Panc1 (cell line): ENCODE measurements at regions not wholly inside any gene's neighbourhood (a gene's known extent, or its start where the extent isn't known, plus 50 kb on each side); places are given as distances from the start of the nearest gene placed in this dataset.

Experiments
- ATAC-seq: fragments of 200-7000 bp; cut with Tn5 transposase; 2 replicates; pipeline ENCODE4 v1.9.1; 2020; ENCODE audit warnings: mild to moderate bottlenecking, moderate library complexity
- BruUV-seq: library from RNA; stranded (reverse); fragments of 400-500 nt; replicated peaks from 2 replicates; lab custom pipeline; 2021; lab: Mats Ljungman, UMichigan
- CTCF ChIA-PET: fragments of 300-600 bp; sonication (Branson Sonifier 250); formaldehyde crosslinking; loops from one replicate; lab custom pipeline; 2022; ENCODE audit warnings: antibody characterized with exemption; lab: Charles Lee
- POLR2A ChIA-PET: fragments of 300-600 bp; sonication (Branson Sonifier 250); formaldehyde crosslinking; loops from one replicate; lab custom pipeline; 2022; ENCODE audit warnings: antibody characterized with exemption; lab: Charles Lee
- DNase-seq: peaks from one replicate; pipeline ENCODE4 v3.0.0-alpha.2; 2010; ENCODE audit warnings: low read depth, low spot score
- H3K27ac ChIP-seq: 2 replicates; pipeline ENCODE4 v1.5.1; 2011; ENCODE audit warnings: mild to moderate bottlenecking, low read length, inconsistent platforms
- H3K27me3 ChIP-seq: fragments of 200-500 bp; sonication (Bioruptor generic); 2 replicates; pipeline ENCODE4 v1.6.0; 2014; ENCODE audit warnings: low read length, inconsistent platforms; ENCODE audit not compliant: control insufficient read depth, insufficient read depth
- H3K36me3 ChIP-seq: fragments of 200-500 bp; sonication (Bioruptor generic); 2 replicates; pipeline ENCODE4 v1.5.1; 2014; ENCODE audit warnings: inconsistent platforms, mild to moderate bottlenecking, low read length, moderate library complexity; ENCODE audit not compliant: control insufficient read depth, insufficient read depth
- H3K4me1 ChIP-seq: 2 replicates; pipeline ENCODE4 v1.5.1; 2011; ENCODE audit warnings: inconsistent platforms, mild to moderate bottlenecking, low read length, moderate library complexity; ENCODE audit not compliant: control insufficient read depth, insufficient read depth
- H3K4me3 ChIP-seq, 2 experiments: 2 replicates each; pipeline ENCODE4 v1.5.1; 2011 to 2012; ENCODE audit warnings: low read depth in 2 of 2, low read length in 2 of 2, mild to moderate bottlenecking in 2 of 2, inconsistent platforms in 1 of 2, moderate library complexity in 1 of 2
- H3K9me3 ChIP-seq: fragments of 200-500 bp; sonication (Bioruptor generic); 2 replicates; pipeline ENCODE4 v1.5.1; 2014; ENCODE audit warnings: low read depth, mild to moderate bottlenecking, inconsistent platforms, low read length, moderate library complexity; ENCODE audit not compliant: control insufficient read depth, insufficient read depth
- CTCF ChIP-seq: fragments of 450-650 bp; IDR thresholded peaks from 2 replicates; pipeline ENCODE4 v1.5.1; 2017; ENCODE audit warnings: mild to moderate bottlenecking
- POLR2AphosphoS5 ChIP-seq: IDR thresholded peaks from 2 replicates; pipeline ENCODE4 v1.6.1; 2012; ENCODE audit warnings: mild to moderate bottlenecking, low read depth, low read length, moderate library complexity
- REST ChIP-seq, 2 experiments: IDR thresholded peaks; 2 replicates each; pipeline ENCODE4 v1.6.1; 2011 to 2012; ENCODE audit warnings: low read depth in 2 of 2, control low read depth in 1 of 2, low read length in 1 of 2, mild to moderate bottlenecking in 1 of 2, moderate library complexity in 1 of 2; ENCODE audit not compliant: insufficient read depth in 1 of 2
- SIN3A ChIP-seq: IDR thresholded peaks from 2 replicates; pipeline ENCODE4 v1.6.1; 2012; ENCODE audit warnings: low read depth, mild to moderate bottlenecking, low read length, moderate library complexity, borderline replicate concordance; ENCODE audit not compliant: insufficient read depth
- TCF7L2 ChIP-seq: IDR thresholded peaks from 2 replicates; pipeline ENCODE4 v1.6.1; 2011; ENCODE audit warnings: mild to moderate bottlenecking, low read depth, low read length, inconsistent platforms
- in situ Hi-C: cut with HindIII; loops from 2 replicates; pipeline ENCODE4 v1.10.0; 2016; ENCODE audit warnings: low sequenced_read_pairs, low pct_unique_long_range_greater_than_20kb
- intact Hi-C: fragments of 100-400 bp; cut with micrococcal nuclease; formaldehyde crosslinking; loops from one replicate; pipeline ENCODE4 v1.10.0; 2022; ENCODE audit not compliant: unreplicated experiment

- BruUV-seq: no TSS peak
- H3K27ac ChIP-seq: no peak overlapping the region
- in situ Hi-C loops: no loop called here
- no peak for DNase-seq
- no peak overlapping the region for H3K4me3 ChIP-seq
- ATAC-seq: no peak
- TF ChIP-seq POLR2AphosphoS5 (no peak), SIN3A (no peak), CTCF (no peak), TCF7L2 (no peak), REST (IDR thresholded peaks at IDR 0.05; ENCODE audit: insufficient read depth in 1 of 2, low read depth in 2 of 2, low read length in 1 of 2) (no peak)
- H3K27me3 ChIP-seq: no peaks in the 10 kb centered on the region
- ChIA-PET CTCF (no interaction called here), POLR2A (no interaction called here)
- H3K36me3 ChIP-seq: no peaks in the 10 kb centered on the region
- no peaks in the 10 kb centered on the region for H3K9me3 ChIP-seq
- H3K4me1 ChIP-seq: no peaks in the 10 kb centered on the region
- intact Hi-C loops: no loop called here
Measured at GRCh38 chr4:134754301-134755019, 552.9 kb upstream of the PABPC4L start.

- no TSS peak for BruUV-seq
- TF ChIP-seq CTCF (no peak), POLR2AphosphoS5 (no peak), REST (IDR thresholded peaks at IDR 0.05; ENCODE audit: insufficient read depth in 1 of 2, low read depth in 2 of 2, low read length in 1 of 2) (no peak), SIN3A (no peak), TCF7L2 (no peak)
Measured at GRCh38 chr4:134753390-134753789, 551.8 kb upstream of the PABPC4L start.

More at GRCh38 chr4:134753390-134753789, 551.8 kb upstream of the PABPC4L start:
- intact Hi-C loops: no loop called here
- in situ Hi-C loops: no loop called here
- ChIA-PET CTCF (no interaction called here), POLR2A (no interaction called here)
- Histone ChIP-seq H3K27me3 (no peaks in the 10 kb centered on the region), H3K4me3 (no peak overlapping the region), H3K27ac (no peak overlapping the region), H3K9me3 (no peaks in the 10 kb centered on the region), H3K36me3 (no peaks in the 10 kb centered on the region), H3K4me1 (no peaks in the 10 kb centered on the region)
- ATAC-seq (no peak), DNase-seq (no peak)
